ENCODE measurements at regions not wholly inside any gene's neighbourhood (a gene's known extent, or its start where the extent isn't known, plus 50 kb on each side); places are given as distances from the start of the nearest gene placed in this dataset.

- DNase-seq: no peak
Measured at GRCh38 chr12:125228519-125229260, 163.5 kb downstream of the AACS start.

DNA sequence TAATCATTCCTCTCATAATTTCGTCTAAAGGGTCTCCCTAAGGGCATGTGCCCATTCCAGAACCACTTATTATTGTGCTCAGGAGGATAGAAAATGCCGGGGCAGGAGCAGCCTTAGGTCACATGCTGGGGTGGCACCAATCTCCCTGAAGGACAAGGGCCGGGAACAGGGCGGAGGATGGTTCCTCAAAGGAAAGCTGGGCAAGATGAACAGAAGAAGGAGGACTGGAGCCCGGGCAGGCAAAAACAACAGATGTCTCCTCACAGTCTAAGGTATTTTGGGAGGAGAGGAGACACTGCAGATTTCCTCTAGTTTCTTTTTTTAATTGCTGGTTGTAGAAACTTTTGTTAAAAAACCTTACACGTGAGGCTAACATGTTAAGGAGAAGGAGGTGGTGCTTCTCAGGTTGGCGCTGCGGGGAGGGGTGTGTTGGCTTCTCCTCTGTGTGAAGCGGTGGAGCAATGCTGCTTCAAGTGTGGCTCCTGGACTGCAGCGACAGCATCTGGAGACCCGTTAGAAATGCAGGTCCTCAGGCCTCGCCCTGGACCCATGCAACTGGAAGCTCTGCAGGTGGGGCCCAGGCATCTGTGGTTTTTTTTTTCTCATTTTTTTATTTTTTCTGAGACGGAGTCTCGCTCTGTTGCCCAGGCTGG lies 164.8 kb downstream of the AACS start:
- no peak for DNase-seq

- DNase-seq: no peak
Measured at GRCh38 chr12:125233319-125233718, 168.1 kb downstream of the AACS start.

DNA sequence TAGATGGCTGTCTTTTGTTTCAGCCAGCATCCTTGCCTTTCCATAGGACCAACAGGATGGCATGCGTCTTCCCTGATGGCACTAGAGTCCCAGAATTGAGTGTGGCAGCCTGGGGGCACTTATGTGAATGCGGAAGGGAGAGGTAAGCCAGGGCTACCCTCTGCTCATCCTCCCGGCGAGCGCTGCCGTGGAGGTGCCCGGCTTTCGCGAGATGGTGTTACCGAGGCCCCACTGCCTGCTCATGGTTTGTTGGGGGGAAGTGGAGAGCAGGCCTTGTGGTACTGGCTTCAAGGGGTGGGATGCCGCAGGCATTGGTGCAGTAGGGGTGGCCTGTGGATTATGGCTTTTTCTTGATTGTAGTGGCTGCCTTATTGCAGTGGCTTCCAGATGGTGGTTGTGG lies 174.3 kb downstream of the AACS start:
- DNase-seq: no peak

DNA sequence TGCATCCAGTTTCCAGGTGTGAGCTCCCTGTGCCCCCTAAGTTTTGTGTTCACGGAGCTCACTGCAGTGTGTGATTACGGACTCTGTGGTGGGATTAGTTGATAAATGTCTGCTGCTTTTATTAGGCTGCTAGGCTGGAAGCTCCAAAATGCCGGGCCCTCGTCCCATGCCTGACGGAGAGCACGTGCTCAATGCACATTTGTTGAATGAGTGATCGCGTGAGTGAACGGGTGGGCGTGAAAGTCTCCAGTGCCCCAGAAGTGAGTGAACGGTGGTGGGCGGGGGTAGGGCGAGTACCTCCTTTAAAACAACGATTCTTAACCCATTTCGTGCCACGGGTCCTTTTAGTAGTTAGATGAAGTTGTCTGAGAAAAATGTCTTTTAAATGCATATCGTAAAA lies 175.5 kb downstream of the AACS start:
- no peak for DNase-seq

DNA sequence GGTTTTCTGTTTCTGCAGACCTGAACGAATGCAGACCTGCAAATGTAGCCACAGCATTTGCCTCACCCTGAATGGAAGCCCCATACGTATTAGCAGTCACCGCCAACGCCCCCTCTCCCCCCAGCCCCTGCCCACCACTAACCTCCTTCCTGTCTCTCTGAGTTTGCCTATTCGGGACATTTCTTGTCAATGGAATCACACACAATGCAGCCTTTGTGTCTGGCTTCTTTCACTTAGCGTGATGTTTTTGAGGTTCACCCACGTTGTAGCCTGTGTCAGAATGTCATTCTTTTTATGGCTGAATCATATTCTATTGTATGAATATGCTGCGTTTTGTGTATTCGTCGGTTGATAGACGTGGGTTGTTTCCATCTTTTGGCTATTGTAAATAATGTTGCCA lies 178.6 kb downstream of the AACS start:
- DNase-seq: no peak

- no peak for DNase-seq
Measured at GRCh38 chr12:125244338-125244737, 179.1 kb downstream of the AACS start.

DNA sequence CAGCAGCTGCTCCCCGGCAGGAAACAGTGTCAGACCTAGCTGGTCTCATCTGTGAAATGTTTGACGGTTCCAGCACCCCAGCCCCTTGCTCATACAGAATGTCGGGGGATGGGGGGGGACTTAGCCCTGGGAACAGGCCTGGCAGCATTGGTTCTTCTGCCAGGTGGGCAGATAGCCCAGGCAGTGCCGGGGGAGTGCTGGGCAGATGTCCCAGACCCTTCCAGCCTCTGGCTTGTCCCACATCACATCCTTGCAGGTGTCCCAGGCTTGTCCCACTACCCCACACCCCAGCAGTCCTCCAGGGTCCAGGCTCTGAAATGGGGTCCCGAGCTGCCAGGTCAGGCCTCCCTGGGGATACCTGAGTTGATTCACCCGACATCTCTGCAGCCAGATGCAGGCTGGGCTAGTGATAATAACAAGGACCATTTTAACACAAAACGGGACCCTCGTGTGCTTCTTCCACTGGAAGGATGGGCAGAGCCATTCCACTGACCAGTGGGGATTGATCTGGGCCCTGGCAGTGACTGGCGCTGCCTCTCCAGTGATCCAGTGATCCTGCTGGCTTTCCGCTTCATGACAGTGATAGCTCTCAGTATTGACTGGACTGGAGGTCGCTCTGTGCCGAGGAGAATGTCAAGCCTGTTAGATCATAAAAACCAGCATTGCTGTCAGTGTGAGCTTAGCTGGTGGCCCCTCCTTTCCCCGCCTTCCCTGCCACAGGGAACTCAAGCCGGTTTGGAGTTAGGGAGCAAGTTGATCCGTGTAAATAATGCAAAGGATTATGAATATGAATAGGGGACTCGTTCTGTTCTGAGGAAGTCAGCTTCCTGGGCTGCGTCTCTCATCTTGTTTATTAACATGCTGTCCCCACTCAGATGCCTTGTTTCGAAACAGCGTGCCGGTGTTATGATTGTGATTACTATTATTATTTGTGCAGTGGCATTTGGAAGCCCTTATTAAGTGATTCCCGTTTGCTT lies 180.6 kb downstream of the AACS start:
- peak; percentile 66 for DNase-seq

GRCh38 chr12:125247477-125247876 lies 182.2 kb downstream of the AACS start:
- DNase-seq: no peak

- DNase-seq: peak; percentile 10
Measured at GRCh38 chr12:125249066-125249824, 184.0 kb downstream of the AACS start.

DNA sequence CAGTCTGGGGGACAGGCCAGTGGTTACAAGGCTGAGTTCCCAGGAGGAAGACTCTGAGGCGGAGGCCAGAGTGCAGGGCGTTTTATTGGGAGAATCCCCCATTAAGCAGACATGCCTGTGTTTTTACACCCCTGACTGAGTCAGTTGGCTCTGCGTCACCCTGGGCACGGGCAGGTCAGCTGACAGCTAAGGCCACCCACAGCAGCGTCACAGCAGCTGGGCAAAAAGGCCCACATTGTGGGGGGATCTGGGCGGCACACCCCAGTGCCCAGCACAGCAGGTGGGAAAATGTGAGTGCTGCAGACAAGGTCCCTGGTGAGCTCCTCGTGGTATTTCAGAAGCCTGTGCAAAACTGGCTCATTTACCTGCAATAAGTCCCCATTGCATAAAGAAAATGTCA lies 184.7 kb downstream of the AACS start:
- DNase-seq: peak; percentile 5

- DNase-seq: no peak
Measured at GRCh38 chr12:125254236-125254635, 189.0 kb downstream of the AACS start.

DNA sequence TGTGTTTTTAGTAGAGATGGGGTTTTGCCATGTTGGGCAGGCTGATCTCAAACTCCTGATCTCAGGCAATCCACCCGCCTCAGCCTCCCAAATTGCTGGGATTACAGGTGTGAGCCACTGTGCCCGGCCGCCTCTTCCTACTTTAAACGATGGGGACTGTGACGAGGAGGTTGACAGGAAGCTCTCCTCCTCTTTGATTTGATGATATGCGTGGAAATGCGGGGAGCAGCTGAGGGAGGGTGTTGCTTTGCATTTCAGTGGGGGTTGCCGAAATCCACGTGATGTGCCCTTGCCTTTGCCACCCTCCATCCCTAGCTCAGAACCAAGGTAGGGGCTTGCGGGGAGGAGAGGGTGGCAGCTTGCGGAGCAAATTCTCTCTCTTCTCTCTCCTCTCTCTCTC lies 189.6 kb downstream of the AACS start:
- DNase-seq: no peak

GRCh38 chr12:125255935-125256633 lies 190.8 kb downstream of the AACS start:
- DNase-seq: no peak

DNA sequence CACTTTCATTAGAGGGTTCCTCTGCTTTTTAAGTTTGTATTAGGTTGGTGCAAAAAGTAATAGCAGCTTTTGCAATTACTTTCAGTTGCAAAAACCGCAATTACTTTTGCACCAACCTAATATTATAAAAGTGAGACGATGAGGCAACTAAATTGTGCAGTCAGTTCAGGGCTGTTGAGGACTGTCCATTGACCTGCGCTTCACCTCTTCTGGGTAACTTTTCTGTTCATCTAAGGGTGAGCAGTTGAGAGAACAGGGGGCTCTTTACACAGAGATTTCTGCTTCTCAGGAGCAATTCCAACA lies 191.3 kb downstream of the AACS start:
- DNase-seq: no peak

GRCh38 chr12:125259178-125259867 lies 194.1 kb downstream of the AACS start:
- no peak for DNase-seq

GRCh38 chr12:125262851-125263250 lies 197.6 kb downstream of the AACS start:
- no peak for DNase-seq

- no peak for DNase-seq
Measured at GRCh38 chr12:125263385-125263784, 198.2 kb downstream of the AACS start.

DNA sequence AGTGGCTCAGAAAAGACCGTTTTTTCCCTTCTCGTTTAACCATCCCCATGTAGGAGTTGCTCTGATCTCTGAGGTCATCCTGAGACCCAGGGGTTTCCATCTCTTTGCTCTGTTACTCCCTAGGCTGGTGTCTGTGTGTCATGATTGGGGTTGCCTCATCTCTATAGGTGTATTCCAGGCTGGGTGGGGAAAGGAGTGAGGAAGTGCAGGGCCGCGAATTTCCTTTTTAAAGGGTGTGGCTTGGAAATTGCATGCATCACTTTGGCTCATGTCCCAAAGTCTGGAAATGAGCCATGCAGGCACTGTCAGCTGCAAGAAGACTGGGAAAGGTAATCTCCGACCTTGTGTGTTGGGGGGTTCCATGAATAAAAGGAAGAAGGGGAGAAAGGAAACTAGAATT lies 201.9 kb downstream of the AACS start:
- DNase-seq: no peak

DNA sequence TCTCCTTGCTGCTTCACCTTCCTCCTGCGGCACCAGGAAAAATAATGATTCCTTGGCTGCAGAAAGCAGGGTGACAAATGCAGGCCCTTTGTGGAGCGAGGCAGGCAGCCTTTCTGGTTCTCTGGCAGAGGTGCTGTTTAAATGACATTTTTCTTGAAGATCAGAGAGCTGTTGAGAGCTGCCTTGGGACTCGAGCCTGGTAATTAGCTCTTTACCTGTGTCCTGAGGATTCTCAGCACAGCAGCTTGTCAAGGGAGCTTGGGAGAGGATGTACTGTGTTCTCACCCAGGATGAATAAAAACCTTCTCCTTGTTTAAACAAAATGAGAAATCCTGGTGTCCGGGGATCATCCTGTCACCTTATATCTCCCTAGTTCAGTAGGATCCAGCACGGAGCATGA lies 204.0 kb downstream of the AACS start:
- DNase-seq: no peak

DNA sequence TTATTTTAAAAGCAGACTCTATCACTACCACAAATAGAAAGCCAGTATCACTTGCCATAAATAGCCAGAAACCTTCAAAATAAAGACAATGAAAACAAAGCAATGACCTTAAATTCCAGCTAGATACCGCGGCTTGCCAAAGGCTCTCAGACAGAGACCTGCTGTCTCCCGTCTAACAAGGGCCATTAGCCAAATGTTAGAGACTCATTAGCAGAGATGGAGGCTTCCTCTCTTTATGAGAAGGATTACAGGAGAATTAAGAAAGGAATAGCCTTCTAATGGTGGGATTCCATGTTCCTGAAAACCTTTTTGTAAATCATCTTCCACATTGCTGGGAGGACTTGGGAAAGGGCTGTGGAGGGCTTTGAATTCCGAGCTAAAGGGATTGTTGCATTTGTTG lies 206.7 kb downstream of the AACS start:
- no peak for DNase-seq
